ENCODE measurements at regions not wholly inside any gene's neighbourhood (a gene's known extent, or its start where the extent isn't known, plus 50 kb on each side); places are given as distances from the start of the nearest gene placed in this dataset.

DNA sequence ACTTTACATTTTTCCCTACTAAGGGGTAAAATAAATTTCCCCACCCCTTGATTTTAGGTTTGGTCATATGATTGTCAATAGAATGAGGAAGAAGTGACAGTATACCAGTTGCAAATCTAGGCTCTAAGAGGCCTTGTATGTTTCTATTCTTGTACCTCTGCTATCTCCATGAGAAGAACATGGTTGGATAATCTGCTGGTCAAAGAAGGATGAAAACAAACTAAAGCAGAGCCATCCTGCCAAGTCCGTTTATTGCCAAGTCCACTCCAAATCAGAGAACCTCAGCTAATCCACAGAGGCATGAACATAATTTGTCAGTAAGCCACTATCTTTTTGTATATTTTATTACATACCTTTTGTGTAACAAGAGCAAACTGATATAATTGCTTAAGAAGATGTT lies 98.0 kb downstream of the CRPPA start:
- DNase-seq (ENCODE audit: extremely low spot score in 2 of 2) = no peak
- Histone ChIP-seq H3K4me3 (no peak overlapping the region), H3K27ac (no peak overlapping the region), H3K27me3 (no peaks in the 10 kb centered on the region), H3K9me3 (no peaks in the 10 kb centered on the region), H3K4me1 (no peaks in the 10 kb centered on the region), H3K36me3 (no peaks in the 10 kb centered on the region)
- intact Hi-C loops (cut with DNase I) = no loop called here
- TF ChIP-seq POLR2AphosphoS5 (IDR thresholded peaks at IDR 0.05; ENCODE audit: insufficient read depth in 1 of 2, low read depth in 1 of 2) (no peak), POLR2A (IDR thresholded peaks at IDR 0.05) (no peak)
- TF ChIP-seq, protein P1, sequence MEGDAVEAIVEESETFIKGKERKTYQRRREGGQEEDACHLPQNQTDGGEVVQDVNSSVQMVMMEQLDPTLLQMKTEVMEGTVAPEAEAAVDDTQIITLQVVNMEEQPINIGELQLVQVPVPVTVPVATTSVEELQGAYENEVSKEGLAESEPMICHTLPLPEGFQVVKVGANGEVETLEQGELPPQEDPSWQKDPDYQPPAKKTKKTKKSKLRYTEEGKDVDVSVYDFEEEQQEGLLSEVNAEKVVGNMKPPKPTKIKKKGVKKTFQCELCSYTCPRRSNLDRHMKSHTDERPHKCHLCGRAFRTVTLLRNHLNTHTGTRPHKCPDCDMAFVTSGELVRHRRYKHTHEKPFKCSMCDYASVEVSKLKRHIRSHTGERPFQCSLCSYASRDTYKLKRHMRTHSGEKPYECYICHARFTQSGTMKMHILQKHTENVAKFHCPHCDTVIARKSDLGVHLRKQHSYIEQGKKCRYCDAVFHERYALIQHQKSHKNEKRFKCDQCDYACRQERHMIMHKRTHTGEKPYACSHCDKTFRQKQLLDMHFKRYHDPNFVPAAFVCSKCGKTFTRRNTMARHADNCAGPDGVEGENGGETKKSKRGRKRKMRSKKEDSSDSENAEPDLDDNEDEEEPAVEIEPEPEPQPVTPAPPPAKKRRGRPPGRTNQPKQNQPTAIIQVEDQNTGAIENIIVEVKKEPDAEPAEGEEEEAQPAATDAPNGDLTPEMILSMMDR (IDR thresholded peaks at IDR 0.05) = no peak

- intact Hi-C loops (cut with DNase I) = no loop called here
- no peaks in the 10 kb centered on the region for H3K36me3 ChIP-seq
- H3K4me3 ChIP-seq = no peak overlapping the region
- no peaks in the 10 kb centered on the region for H3K4me1 ChIP-seq
- no peaks in the 10 kb centered on the region for H3K9me3 ChIP-seq
- TF ChIP-seq, protein P1 (IDR thresholded peaks at IDR 0.05) = no peak
- no peak for TF ChIP-seq POLR2A (IDR thresholded peaks at IDR 0.05)
- no peak for TF ChIP-seq POLR2AphosphoS5 (IDR thresholded peaks at IDR 0.05; ENCODE audit: insufficient read depth in 1 of 2, low read depth in 1 of 2)
- no peaks in the 10 kb centered on the region for H3K27me3 ChIP-seq
- H3K27ac ChIP-seq = no peak overlapping the region
- DNase-seq (ENCODE audit: extremely low spot score in 2 of 2) = no peak
These were observed 101.2 kb downstream of the CRPPA start for GRCh38 chr7:16320099-16320660.

- Histone ChIP-seq H3K36me3 (no peaks in the 10 kb centered on the region), H3K27ac (no peak overlapping the region), H3K27me3 (no peaks in the 10 kb centered on the region), H3K4me3 (no peak overlapping the region), H3K4me1 (no peaks in the 10 kb centered on the region), H3K9me3 (no peaks in the 10 kb centered on the region)
- TF ChIP-seq, protein P1 (IDR thresholded peaks at IDR 0.05) = no peak
- no peak for TF ChIP-seq POLR2AphosphoS5 (IDR thresholded peaks at IDR 0.05; ENCODE audit: insufficient read depth in 1 of 2, low read depth in 1 of 2)
- TF ChIP-seq POLR2A (IDR thresholded peaks at IDR 0.05) = no peak
- no peak for DNase-seq (ENCODE audit: extremely low spot score in 2 of 2)
- intact Hi-C loops (cut with DNase I) = no loop called here
These were observed 102.1 kb downstream of the CRPPA start for GRCh38 chr7:16318989-16319915.

DNA sequence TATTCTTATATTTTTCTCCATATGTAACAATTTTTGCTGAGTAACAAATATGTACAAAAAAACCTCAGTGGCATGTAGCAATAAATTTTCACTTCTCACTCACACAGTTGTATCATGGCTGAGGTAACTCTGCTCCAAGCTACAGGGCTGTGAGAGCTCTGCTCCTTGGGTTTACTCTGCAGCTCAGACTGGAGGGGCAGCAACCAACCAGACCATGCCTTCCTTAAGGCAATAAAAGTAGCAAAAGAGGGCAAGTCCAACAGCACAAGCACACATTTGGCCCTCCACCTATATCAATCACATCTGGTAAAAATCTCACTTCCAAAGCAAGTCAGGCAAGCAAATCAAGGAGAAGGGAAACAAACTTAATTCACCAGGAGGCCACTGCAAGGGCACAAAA lies 102.9 kb downstream of the CRPPA start:
- DNase-seq (ENCODE audit: extremely low spot score in 2 of 2) = no peak
- TF ChIP-seq POLR2AphosphoS5 (IDR thresholded peaks at IDR 0.05; ENCODE audit: insufficient read depth in 1 of 2, low read depth in 1 of 2) = no peak
- TF ChIP-seq, protein P1 (IDR thresholded peaks at IDR 0.05) = no peak
- TF ChIP-seq POLR2A (IDR thresholded peaks at IDR 0.05) = no peak
- H3K4me3 ChIP-seq = no peak overlapping the region
- intact Hi-C loops (cut with DNase I) = no loop called here
- H3K36me3 ChIP-seq = no peaks in the 10 kb centered on the region
- no peaks in the 10 kb centered on the region for H3K9me3 ChIP-seq
- H3K4me1 ChIP-seq = no peaks in the 10 kb centered on the region
- no peak overlapping the region for H3K27ac ChIP-seq
- H3K27me3 ChIP-seq = no peaks in the 10 kb centered on the region

DNA sequence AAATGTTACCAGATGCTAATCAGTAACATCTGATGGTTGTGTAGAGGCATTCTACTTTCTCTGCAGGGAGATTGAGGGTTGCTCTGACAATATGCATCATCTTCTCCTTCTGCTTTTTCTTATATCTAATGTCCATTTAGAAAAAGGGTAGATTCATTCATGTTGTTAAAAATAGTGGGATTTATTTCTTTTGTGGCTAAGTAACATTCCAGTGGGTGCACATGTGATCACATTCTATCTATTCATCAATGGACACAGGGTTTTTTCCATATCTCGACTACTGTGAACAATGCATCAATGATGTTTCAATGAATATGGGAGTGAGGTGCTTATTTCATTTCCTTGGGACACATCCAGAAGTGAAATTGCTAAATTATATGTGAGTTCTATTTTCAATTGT lies 103.9 kb downstream of the CRPPA start:
- TF ChIP-seq, protein P1 (IDR thresholded peaks at IDR 0.05) = no peak
- TF ChIP-seq POLR2A (IDR thresholded peaks at IDR 0.05) (no peak), POLR2AphosphoS5 (IDR thresholded peaks at IDR 0.05; ENCODE audit: insufficient read depth in 1 of 2, low read depth in 1 of 2) (no peak)
- no peaks in the 10 kb centered on the region for H3K27me3 ChIP-seq
- no peaks in the 10 kb centered on the region for H3K36me3 ChIP-seq
- intact Hi-C loops (cut with DNase I) = no loop called here
- H3K4me1 ChIP-seq = no peaks in the 10 kb centered on the region
- H3K9me3 ChIP-seq = no peaks in the 10 kb centered on the region
- no peak overlapping the region for H3K4me3 ChIP-seq
- H3K27ac ChIP-seq = no peak overlapping the region
- DNase-seq (ENCODE audit: extremely low spot score in 2 of 2) = no peak

Data from vagina (tissue), 2 donors.